ENCODE measurements at regions not wholly inside any gene's neighbourhood (a gene's known extent, or its start where the extent isn't known, plus 50 kb on each side); places are given as distances from the start of the nearest gene placed in this dataset.

DNA sequence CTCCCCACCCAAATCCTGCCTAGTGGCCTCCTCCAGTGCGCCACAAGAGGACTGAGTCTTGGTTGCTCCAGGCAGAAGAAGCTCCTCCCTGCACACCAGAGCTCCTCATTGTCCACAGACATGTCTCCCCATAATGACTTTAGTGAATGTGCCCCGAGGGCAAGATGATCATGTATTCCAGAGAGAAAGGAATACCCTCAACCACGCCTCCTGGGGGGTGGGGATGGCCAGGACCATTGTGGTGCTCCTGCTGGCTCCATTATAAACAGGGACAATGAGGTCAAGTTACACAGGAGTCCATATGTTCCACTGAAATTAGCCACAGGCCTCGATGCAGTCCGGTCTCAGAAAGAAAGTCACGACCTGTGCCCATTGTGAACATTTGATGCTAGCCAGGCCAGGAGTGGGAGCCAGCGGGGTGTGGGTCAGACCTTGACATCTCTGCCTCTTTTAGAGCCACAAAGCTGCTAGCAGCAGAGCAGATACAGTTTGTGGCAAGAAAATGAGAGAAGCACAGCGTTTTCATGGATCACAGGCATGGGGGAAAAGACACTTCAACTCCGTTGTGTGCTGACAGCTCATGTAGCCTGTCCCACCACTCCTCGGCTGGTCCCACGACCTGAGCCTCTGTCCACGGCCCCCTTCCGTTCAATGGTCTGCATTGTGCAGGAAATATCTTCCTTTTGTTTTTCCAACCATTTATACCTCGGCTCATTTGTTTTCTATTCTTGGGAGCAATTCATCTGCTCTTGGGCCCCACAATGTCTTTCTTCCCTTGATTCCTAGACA lies 70.7 kb upstream of the FZD7 start:
- Histone ChIP-seq H3K27ac (no peak overlapping the region), H3K36me3 (no peaks in the 10 kb centered on the region), H3K27me3 (no peaks in the 10 kb centered on the region), H3K4me1 (no peaks in the 10 kb centered on the region), H3K4me3 (no peak overlapping the region), H3K9me3 (no peaks in the 10 kb centered on the region)
- intact Hi-C loops (cut with DNase I) = no loop called here
- no peak for TF ChIP-seq CTCF (IDR thresholded peaks at IDR 0.05)
- ATAC-seq (no peak), DNase-seq (no peak)

GRCh38 chr2:201964011-201964410 lies 69.6 kb upstream of the FZD7 start:
- ATAC-seq (no peak), DNase-seq (no peak)
- Histone ChIP-seq H3K9me3 (no peaks in the 10 kb centered on the region), H3K4me1 (no peaks in the 10 kb centered on the region), H3K36me3 (no peaks in the 10 kb centered on the region), H3K27me3 (no peaks in the 10 kb centered on the region), H3K27ac (no peak overlapping the region), H3K4me3 (no peak overlapping the region)
- TF ChIP-seq CTCF (IDR thresholded peaks at IDR 0.05) = no peak
- intact Hi-C loops (cut with DNase I) = no loop called here

GRCh38 chr2:201964631-201965206 lies 68.9 kb upstream of the FZD7 start:
- H3K36me3 ChIP-seq = no peaks in the 10 kb centered on the region
- DNase-seq (no peak), ATAC-seq (no peak)
- no peaks in the 10 kb centered on the region for H3K27me3 ChIP-seq
- no peaks in the 10 kb centered on the region for H3K9me3 ChIP-seq
- H3K27ac ChIP-seq = no peak overlapping the region
- no peak for TF ChIP-seq CTCF (IDR thresholded peaks at IDR 0.05)
- intact Hi-C loops (cut with DNase I) = no loop called here
- H3K4me1 ChIP-seq = no peaks in the 10 kb centered on the region
- no peak overlapping the region for H3K4me3 ChIP-seq

- Histone ChIP-seq H3K27ac (no peak overlapping the region), H3K36me3 (no peaks in the 10 kb centered on the region), H3K27me3 (no peaks in the 10 kb centered on the region), H3K9me3 (no peaks in the 10 kb centered on the region), H3K4me1 (no peaks in the 10 kb centered on the region), H3K4me3 (no peak overlapping the region)
- DNase-seq = no peak
- intact Hi-C loops (cut with DNase I) = no loop called here
- ATAC-seq = no peak
- TF ChIP-seq CTCF (IDR thresholded peaks at IDR 0.05) = peak; percentile 15
These were observed 68.1 kb upstream of the FZD7 start for GRCh38 chr2:201965550-201965949.

DNA sequence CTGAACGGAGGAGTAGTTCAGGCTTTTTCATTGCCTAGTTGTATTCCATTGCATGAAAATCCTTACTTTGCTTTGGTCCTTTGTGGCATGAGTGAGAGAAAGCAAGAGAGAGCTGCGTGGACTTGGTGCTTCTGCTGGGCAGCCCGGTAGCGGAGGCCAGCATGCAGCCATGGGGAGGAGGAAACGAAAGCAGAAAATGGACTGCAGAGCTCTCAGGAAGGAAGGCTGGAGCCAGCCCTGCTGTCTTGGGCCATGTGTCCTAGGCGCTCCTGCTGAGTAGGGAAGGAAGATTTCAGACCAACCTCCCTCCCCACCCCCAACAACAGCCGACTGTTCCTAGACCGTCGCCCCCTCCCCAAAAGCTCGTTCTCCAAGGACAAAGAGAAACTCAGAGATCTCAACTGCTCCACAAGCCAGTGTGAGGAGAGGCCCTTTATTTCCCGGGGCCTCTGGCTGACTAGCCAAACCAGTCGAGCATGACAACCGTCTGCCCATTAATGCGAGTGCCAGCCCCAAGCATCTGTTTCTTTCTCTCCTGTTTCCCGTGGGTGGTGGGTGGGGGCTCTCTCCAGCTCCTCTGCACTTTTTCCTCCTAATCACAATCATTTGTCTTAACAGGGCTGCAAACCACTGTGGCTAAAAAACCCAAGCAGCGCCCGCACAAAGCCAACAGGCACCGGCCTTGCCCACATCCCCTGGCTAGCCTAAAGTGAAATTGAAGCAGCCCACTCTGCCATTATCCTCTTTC lies 66.8 kb upstream of the FZD7 start:
- H3K27me3 ChIP-seq = no peaks in the 10 kb centered on the region
- TF ChIP-seq CTCF (IDR thresholded peaks at IDR 0.05) = no peak
- no peaks in the 10 kb centered on the region for H3K9me3 ChIP-seq
- H3K27ac ChIP-seq = no peak overlapping the region
- intact Hi-C loops (cut with DNase I) = no loop called here
- no peaks in the 10 kb centered on the region for H3K36me3 ChIP-seq
- DNase-seq (no peak), ATAC-seq (no peak)
- no peaks in the 10 kb centered on the region for H3K4me1 ChIP-seq
- H3K4me3 ChIP-seq = no peak overlapping the region
